NOMO-1 (cell line): ENCODE measurements at regions not wholly inside any gene's neighbourhood (a gene's known extent, or its start where the extent isn't known, plus 50 kb on each side); places are given as distances from the start of the nearest gene placed in this dataset.
"Not testable (repeated sequence)": the region's sequence is repeated elsewhere in the genome, so short reads cannot be mapped to it uniquely, and the experiment has no call there.

Experiments used
- DNase-seq, 2 experiments: peaks; one replicate each; lab custom pipeline; 2025; ENCODE audit not compliant: unreplicated experiment in 2 of 2; lab: John Stamatoyannopoulos, UW

DNA sequence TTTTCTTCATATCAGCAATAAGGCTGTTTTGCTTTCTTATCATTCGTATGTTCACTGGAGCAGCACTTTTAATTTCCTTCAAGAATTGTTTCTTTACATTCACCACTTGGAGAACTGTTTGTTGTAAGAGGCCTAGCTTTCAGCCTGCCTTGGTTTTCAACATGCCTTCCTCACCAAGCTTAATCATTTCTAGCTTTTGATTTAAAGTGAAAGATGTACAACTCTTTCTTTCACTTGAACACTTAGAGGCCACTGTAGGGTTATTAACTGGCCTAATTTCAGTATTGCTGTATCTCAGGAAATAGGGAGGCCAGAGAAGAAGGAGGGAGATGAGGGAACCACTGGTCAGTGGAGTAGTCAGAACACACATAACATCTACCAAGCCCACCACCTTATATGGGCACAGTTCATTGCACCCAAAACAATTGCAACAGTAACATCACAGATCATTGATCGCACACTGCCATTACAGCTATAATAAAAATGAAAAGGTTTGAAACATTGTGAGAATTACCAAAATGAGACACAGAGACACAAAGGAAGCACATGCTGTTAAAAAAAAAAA lies 181.4 kb upstream of the TUBA3C start:
- DNase-seq: no peak

GRCh38 chr13:19359697-19360096 lies 178.1 kb upstream of the TUBA3C start:
- not testable (repeated sequence) for DNase-seq

- no peak for DNase-seq
Observed at GRCh38 chr13:19345916-19346422, 164.3 kb upstream of the TUBA3C start.

DNA sequence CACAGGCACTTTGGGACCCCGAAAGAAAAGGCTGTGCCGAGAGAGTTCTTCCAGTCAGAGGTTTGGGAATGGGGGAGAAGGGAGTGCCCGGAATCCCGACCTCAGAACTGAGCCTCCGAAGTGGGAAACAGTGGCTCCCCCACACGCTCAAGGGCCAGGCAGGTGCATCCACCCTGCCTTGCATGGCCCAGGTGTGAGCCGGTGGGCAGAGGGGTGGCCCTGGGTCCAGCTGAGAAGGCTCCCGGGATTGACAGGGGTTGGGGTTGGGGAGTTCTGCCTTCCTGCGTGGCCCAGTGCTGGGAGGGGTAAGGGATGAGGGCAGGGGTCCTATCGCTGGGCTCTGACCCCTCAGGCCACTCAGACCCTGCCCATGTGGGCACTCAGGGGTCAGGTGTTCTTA lies 163.5 kb upstream of the TUBA3C start:
- DNase-seq: no peak

DNA sequence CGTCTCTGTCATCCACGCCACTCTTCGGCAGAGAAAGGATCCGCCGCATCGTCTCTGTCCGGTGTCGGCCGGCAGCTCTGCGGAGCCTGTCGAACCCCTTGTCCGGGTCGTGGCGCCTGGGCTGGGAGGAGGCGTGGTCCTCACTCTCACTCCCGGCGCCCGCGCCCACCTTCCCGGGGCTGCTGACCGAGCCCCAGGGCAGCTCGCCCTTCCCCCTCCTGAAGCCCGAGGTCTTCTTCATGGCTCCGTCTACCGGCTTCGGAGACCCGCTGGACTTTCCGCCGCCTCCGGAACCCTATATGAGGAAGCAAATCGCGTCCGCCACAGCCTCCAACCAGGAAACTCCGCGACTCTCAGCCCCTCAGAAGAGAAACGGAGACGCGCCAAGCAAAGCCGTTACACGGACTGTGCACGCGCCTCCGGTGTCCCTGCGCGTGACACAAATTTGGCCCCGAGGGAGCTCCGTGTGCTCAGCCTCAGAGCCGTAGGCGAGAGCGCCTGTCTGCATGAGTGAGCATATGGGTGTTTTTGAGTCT lies 163.0 kb upstream of the TUBA3C start:
- peak in 1 of 2 experiments; percentile 8 for DNase-seq

GRCh38 chr13:19332378-19332777 lies 150.8 kb upstream of the TUBA3C start:
- no peak for DNase-seq

- DNase-seq: peak in 1 of 2 experiments; percentile 13
Observed at GRCh38 chr13:19329365-19329764, 147.7 kb upstream of the TUBA3C start.

GRCh38 chr13:19324325-19324724 lies 142.7 kb upstream of the TUBA3C start:
- no peak for DNase-seq

DNA sequence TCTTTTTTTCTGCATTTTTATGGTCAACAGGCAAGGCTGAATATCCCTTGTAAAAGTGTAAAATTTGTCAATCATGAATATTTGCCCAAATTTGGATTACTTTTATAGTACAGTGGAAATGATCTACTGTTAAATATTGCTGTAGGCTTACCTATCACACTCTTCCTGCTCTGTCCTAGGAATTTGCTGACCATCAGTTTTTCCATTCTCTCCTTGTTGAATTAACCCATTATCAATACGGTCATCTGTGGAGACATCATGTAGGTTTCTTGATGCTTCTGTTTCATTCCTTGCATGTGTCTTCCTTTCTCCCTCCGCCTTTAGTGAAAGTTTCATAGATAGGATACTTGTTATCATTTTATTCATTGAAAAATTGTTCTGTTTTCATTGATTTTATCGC lies 139.6 kb upstream of the TUBA3C start:
- DNase-seq: no peak

- no peak for DNase-seq
Observed at GRCh38 chr13:19305434-19305833, 123.8 kb upstream of the TUBA3C start.

DNA sequence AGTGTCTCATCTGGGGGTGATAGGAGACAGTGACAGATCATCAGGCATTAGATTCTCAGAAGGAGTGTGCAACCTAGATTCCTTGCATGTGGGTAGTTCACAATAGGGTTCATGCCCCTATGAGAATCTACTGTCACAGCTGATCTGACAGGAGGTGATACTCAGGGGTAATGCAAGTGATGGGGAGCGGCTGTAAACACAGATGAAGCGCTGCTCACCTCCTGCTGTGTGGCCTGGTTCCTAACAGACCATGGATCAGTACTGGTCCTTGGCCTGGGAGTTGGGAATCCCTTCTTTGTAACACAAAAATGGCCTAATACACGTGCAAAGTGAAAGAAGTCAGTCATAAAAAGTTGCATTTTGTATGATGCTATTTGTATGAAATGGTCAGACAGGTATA lies 107.6 kb upstream of the TUBA3C start:
- DNase-seq: no peak

DNA sequence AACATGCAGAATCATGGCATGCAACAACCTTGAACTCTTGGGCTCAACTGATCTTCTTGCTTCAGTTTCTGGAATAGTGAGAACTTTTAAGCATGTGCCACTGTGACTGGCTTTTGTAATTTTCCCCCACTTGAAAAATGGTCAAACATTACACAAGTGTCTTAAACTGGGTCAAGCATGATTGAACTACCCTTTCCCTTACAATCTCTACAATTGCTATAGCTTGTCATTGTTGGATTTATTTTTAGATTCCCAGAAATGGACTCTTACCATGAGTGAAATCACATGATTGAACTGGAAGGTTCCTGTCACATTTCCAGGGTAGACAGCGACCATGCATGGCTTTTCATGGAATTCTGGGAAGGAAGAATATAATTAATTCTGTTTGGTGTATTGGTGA lies 102.2 kb upstream of the TUBA3C start:
- no peak for DNase-seq

DNA sequence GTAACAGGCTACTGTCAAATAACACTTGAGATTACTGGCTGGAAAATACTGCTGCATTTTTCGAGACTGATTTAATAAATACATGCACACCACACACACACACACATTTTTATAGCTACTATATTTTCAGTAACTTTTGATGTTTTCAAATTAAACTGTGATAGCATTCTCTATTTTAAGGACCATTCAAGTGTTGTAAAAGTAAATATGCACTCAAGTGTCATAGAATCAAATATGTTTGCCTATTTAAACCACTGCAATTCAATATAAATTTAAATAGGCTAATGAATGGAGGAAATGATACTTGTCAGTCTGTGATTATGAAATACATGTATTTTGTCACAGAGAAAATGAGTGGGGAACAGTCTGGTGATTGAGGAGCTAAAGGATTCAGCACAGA lies 86.7 kb upstream of the TUBA3C start:
- no peak for DNase-seq

- DNase-seq: no peak
Observed at GRCh38 chr13:19267746-19268145, 86.1 kb upstream of the TUBA3C start.

DNA sequence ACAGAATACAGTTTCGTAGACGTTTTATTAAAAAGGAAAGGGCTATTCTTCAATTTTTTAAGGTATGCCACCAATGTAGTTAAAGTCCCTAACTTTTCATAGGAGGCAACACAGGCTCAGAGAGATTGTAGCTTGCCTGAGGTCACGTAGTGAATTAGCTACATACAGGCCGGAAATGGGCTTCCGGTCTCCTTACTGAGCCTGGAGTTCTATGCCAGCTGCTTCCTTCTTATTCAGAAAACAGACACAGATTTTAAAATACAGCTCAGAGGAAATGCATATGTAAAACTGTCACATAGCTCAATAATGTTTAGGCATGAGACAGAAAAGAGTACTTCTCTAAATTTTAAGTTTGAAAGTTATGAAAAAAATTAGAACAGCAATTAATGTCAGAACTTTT lies 85.4 kb upstream of the TUBA3C start:
- no peak for DNase-seq

DNA sequence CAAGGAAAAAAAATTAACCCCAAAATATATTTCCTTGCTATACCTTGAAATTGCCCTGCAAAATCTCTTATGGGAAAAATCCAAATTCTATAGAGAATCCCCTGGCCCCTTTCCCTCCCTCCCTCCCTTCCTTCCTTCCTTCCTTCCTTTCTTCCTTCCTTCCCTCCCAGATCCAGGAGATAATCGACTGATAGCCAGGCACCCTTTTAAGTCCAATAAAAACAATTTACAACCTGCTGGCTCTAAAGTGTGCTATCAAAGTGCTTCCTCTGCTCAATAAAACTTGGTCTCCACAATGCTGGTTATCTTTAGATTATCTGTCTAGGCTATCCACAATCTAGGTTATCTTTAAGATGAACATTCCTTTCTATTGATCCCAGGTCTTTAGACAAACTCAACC lies 83.1 kb upstream of the TUBA3C start:
- DNase-seq: no peak

GRCh38 chr13:19252381-19252780 lies 70.8 kb upstream of the TUBA3C start:
- no peak for DNase-seq

- DNase-seq: no peak
Observed at GRCh38 chr13:19239114-19239860, 57.7 kb upstream of the TUBA3C start.
